H1 (cell line): ENCODE measurements at regions not wholly inside any gene's neighbourhood (a gene's known extent, or its start where the extent isn't known, plus 50 kb on each side); places are given as distances from the start of the nearest gene placed in this dataset.

Experiments used
- CTCF ChIA-PET: fragments of 300-600 bp; sonication (Branson Sonifier 250); formaldehyde crosslinking; loops from one replicate; lab custom pipeline; 2021; ENCODE audit not compliant: partially characterized antibody; lab: Charles Lee
- POLR2A ChIA-PET: fragments of 300-600 bp; sonication (Branson Sonifier 250); formaldehyde crosslinking; loops from one replicate; lab custom pipeline; 2021; ENCODE audit warnings: inconsistent platforms; ENCODE audit not compliant: partially characterized antibody; lab: Charles Lee
- DNase-seq, 2 experiments: peaks; one replicate each; pipeline versions ENCODE4 v3.0.0 to v3.0.0-alpha.2; 2010 to 2022; ENCODE audit warnings: low spot score in 2 of 2, low read depth in 1 of 2, mixed read lengths in 1 of 2
- FAIRE-seq: peaks from 2 replicates; lab custom pipeline; 2011; peaks lifted over from hg19 to GRCh38; lab: Jason Lieb, UNC
- H2AFZ ChIP-seq: 2 replicates; pipeline ENCODE4 v1.8.1; 2012; ENCODE audit warnings: low read length, inconsistent platforms
- H2AK5ac ChIP-seq: 2 replicates; pipeline ENCODE4 v1.6.1; 2013; ENCODE audit warnings: low read depth, low read length
- H2BK120ac ChIP-seq: replicated peaks from 2 replicates; pipeline ENCODE3; 2013; ENCODE audit warnings: low read depth, low read length, inconsistent platforms
- H2BK12ac ChIP-seq: 2 replicates; pipeline ENCODE4 v1.6.1; 2013; ENCODE audit warnings: low read depth, low read length
- H2BK15ac ChIP-seq: 2 replicates; pipeline ENCODE4 v1.6.1; 2013; ENCODE audit warnings: low read length
- H2BK20ac ChIP-seq: 2 replicates; pipeline ENCODE4 v1.6.1; 2013; ENCODE audit warnings: low read length
- H2BK5ac ChIP-seq: 2 replicates; pipeline ENCODE4 v1.6.1; 2013; ENCODE audit warnings: low read depth, low read length
- H3K14ac ChIP-seq: 2 replicates; pipeline ENCODE4 v1.6.1; 2013; ENCODE audit warnings: inconsistent platforms; ENCODE audit not compliant: insufficient read length
- H3K18ac ChIP-seq: 2 replicates; pipeline ENCODE4 v1.6.1; 2013; ENCODE audit warnings: low read length; ENCODE audit errors: extremely low read depth
- H3K23ac ChIP-seq: 2 replicates; pipeline ENCODE4 v1.6.1; 2013; ENCODE audit warnings: inconsistent platforms; ENCODE audit not compliant: insufficient read length
- H3K23me2 ChIP-seq: 2 replicates; pipeline ENCODE4 v1.6.1; 2013; ENCODE audit warnings: low read depth, low read length
- H3K27ac ChIP-seq: 2 replicates; pipeline ENCODE4 v1.6.1; 2011; ENCODE audit warnings: low read depth, low read length, inconsistent platforms
- H3K27me3 ChIP-seq, 4 experiments: replicated peaks in 1 of 4; 1 replicate in 1 of 4; 2 replicates in 3 of 4; pipeline versions ENCODE4 v1.6.1 to v1.8.1; 2011 to 2013; ENCODE audit warnings: low read length in 3 of 4, mild to moderate bottlenecking in 3 of 4, inconsistent platforms in 2 of 4, mixed read lengths in 2 of 4, moderate library complexity in 1 of 4; ENCODE audit not compliant: control insufficient read depth in 3 of 4, insufficient read depth in 3 of 4; ENCODE audit errors: extremely low read depth in 1 of 4
- H3K36me3 ChIP-seq, 4 experiments: 2 replicates each; pipeline versions ENCODE4 v1.6.1 to v1.8.1; 2011 to 2013; ENCODE audit warnings: mild to moderate bottlenecking in 4 of 4, low read length in 3 of 4, moderate library complexity in 2 of 4, control low read depth in 1 of 4, inconsistent platforms in 1 of 4; ENCODE audit not compliant: insufficient read depth in 4 of 4, control insufficient read depth in 2 of 4
- H3K4ac ChIP-seq: replicated peaks from 2 replicates; pipeline ENCODE3; 2013; ENCODE audit warnings: low read length, low read depth, mixed read lengths, inconsistent platforms; ENCODE audit not compliant: insufficient read length
- H3K4me1 ChIP-seq, 4 experiments: replicated peaks in 1 of 4; 1 replicate in 1 of 4; 2 replicates in 3 of 4; pipeline versions ENCODE4 v1.6.1 to v1.8.1; 2011 to 2013; ENCODE audit warnings: low read length in 3 of 4, inconsistent platforms in 2 of 4, mixed read lengths in 1 of 4; ENCODE audit not compliant: insufficient read depth in 4 of 4, control insufficient read depth in 3 of 4
- H3K4me2 ChIP-seq, 2 experiments: 2 replicates each; pipeline versions ENCODE4 v1.6.1 to v1.8.1; 2011 to 2013; ENCODE audit warnings: low read depth in 2 of 2, low read length in 2 of 2, control low read depth in 1 of 2, inconsistent platforms in 1 of 2, mild to moderate bottlenecking in 1 of 2; ENCODE audit not compliant: insufficient read depth in 1 of 2
- H3K4me3 ChIP-seq, 4 experiments: fragments of 200-600, 300-600 bp in 1 of 4; sonication (generic), shearing (Covaris generic), sonication (Bioruptor Twin) in 1 of 4; 2 replicates each; pipeline versions ENCODE4 v1.5.1 to v1.8.1; 2011 to 2016; ENCODE audit warnings: low read length in 4 of 4, low read depth in 3 of 4, control low read depth in 2 of 4, inconsistent platforms in 2 of 4, mild to moderate bottlenecking in 2 of 4, mixed read lengths in 1 of 4, moderate library complexity in 1 of 4; ENCODE audit not compliant: insufficient read depth in 2 of 4; ENCODE audit errors: extremely low read depth in 1 of 4
- H3K56ac ChIP-seq: replicated peaks from 2 replicates; pipeline ENCODE3; 2013; ENCODE audit warnings: low read depth, mild to moderate bottlenecking, mixed read lengths, low read length, inconsistent platforms; ENCODE audit not compliant: insufficient read length
- H3K79me1 ChIP-seq: 2 replicates; pipeline ENCODE4 v1.6.1; 2013; ENCODE audit warnings: low read depth, low read length, control low read depth
- H3K79me2 ChIP-seq, 2 experiments: 2 replicates each; pipeline versions ENCODE4 v1.6.1 to v1.8.1; 2012 to 2013; ENCODE audit warnings: low read length in 2 of 2, mild to moderate bottlenecking in 2 of 2, inconsistent platforms in 1 of 2; ENCODE audit not compliant: insufficient read depth in 2 of 2, control insufficient read depth in 1 of 2
- H3K9ac ChIP-seq, 4 experiments: replicated peaks in 1 of 4; 1 replicate in 1 of 4; 2 replicates in 3 of 4; pipeline versions ENCODE4 v1.6.1 to v1.8.1; 2011 to 2013; ENCODE audit warnings: low read depth in 3 of 4, low read length in 3 of 4, control low read depth in 2 of 4, mild to moderate bottlenecking in 2 of 4, moderate library complexity in 2 of 4, inconsistent platforms in 1 of 4; ENCODE audit errors: extremely low read depth in 1 of 4
- H3K9me3 ChIP-seq, 2 experiments: 2 replicates each; pipeline versions ENCODE4 v1.6.1 to v1.8.1; 2012 to 2013; ENCODE audit warnings: mild to moderate bottlenecking in 2 of 2, moderate library complexity in 2 of 2, control low read depth in 1 of 2, inconsistent platforms in 1 of 2, low read depth in 1 of 2, low read length in 1 of 2, mixed read lengths in 1 of 2; ENCODE audit not compliant: insufficient read depth in 2 of 2
- H4K20me1 ChIP-seq, 2 experiments: replicated peaks in 1 of 2; 2 replicates each; pipeline versions ENCODE3 to v1.8.1; 2011 to 2013; ENCODE audit warnings: inconsistent platforms in 2 of 2, low read length in 2 of 2, mild to moderate bottlenecking in 1 of 2; ENCODE audit not compliant: insufficient read depth in 2 of 2, control insufficient read depth in 1 of 2
- H4K5ac ChIP-seq: 2 replicates; pipeline ENCODE4 v1.6.1; 2013; ENCODE audit warnings: low read length, low read depth, mixed read lengths, inconsistent platforms; ENCODE audit not compliant: insufficient read length
- H4K8ac ChIP-seq: 2 replicates; pipeline ENCODE4 v1.8.0; 2013; ENCODE audit warnings: mild to moderate bottlenecking, moderate library complexity, low read length, inconsistent platforms; ENCODE audit not compliant: insufficient read depth; ENCODE audit errors: extremely low read depth
- H4K91ac ChIP-seq: replicated peaks from 2 replicates; pipeline ENCODE3; 2013; ENCODE audit warnings: low read length, mixed read lengths, inconsistent platforms; ENCODE audit not compliant: insufficient read length
- BCL11A ChIP-seq, 2 experiments: IDR thresholded peaks; one replicate each; pipeline ENCODE4 v1.6.1; 2011; ENCODE audit warnings: low read depth in 2 of 2, low read length in 2 of 2, mild to moderate bottlenecking in 2 of 2
- MAFK ChIP-seq: IDR thresholded peaks from 2 replicates; pipeline ENCODE4 v1.6.1; 2012; ENCODE audit warnings: low read depth, mild to moderate bottlenecking, improper control_type of control experiment, low read length
- RXRA ChIP-seq: IDR thresholded peaks from 2 replicates; pipeline ENCODE4 v1.6.1; 2011; ENCODE audit warnings: low read depth, mild to moderate bottlenecking, low read length, moderate library complexity; ENCODE audit not compliant: insufficient read depth
- WGBS, 2 experiments: shearing (Covaris generic) in 1 of 2; methylation state at CpG; one replicate each; pipeline versions ENCODE4 v1.1.6 to v1.1.7; 2013 to 2015; ENCODE audit warnings: low lambda C conversion rate in 2 of 2, mixed read lengths in 2 of 2, inconsistent platforms in 1 of 2, low coverage in 1 of 2, missing lambda C conversion rate in 1 of 2; ENCODE audit not compliant: insufficient replicate concordance in 2 of 2, insufficient coverage in 1 of 2, insufficient read length in 1 of 2; ENCODE audit errors: extremely low coverage in 1 of 2, missing lambda C conversion rate in 1 of 2; 5-methylcytosine and 5-hydroxymethylcytosine counted together

GRCh38 chr14:85154714-85155113 lies 375.2 kb upstream of the FLRT2 start:
- Histone ChIP-seq H3K9ac (no peak overlapping the region), H3K4me1 (no peaks in the 10 kb centered on the region), H3K79me1 (no peaks in the 10 kb centered on the region), H3K27me3 (no peaks in the 10 kb centered on the region), H2AFZ (no peak overlapping the region), H2BK5ac (no peak overlapping the region), H3K4me2 (no peak overlapping the region), H3K23me2 (no peaks in the 10 kb centered on the region), H3K36me3 (no peaks in the 10 kb centered on the region), H2AK5ac (no peak overlapping the region), H4K5ac (no peak overlapping the region), H4K91ac (no peak overlapping the region), H3K79me2 (no peaks in the 10 kb centered on the region), H3K14ac (no peak overlapping the region), H3K9me3 (no peaks in the 10 kb centered on the region), H2BK12ac (no peak overlapping the region), H3K18ac (no peak overlapping the region), H2BK15ac (no peak overlapping the region), H4K8ac (no peak overlapping the region), H4K20me1 (no peaks in the 10 kb centered on the region), H3K23ac (no peak overlapping the region), H3K4ac (no peak overlapping the region), H3K4me3 (no peak overlapping the region), H2BK20ac (no peak overlapping the region), H2BK120ac (no peak overlapping the region), H3K27ac (no peak overlapping the region), H3K56ac (no peak overlapping the region)
- ChIA-PET POLR2A (no interaction called here), CTCF (no interaction called here)
- TF ChIP-seq RXRA: no peak
- no peak for TF ChIP-seq MAFK
- TF ChIP-seq BCL11A (IDR thresholded peaks at IDR 0.05; ENCODE audit: low read depth in 2 of 2, low read length in 2 of 2): no peak
- WGBS, 2 experiments: 74% methylated on average over 3 of the region's 3 CpGs; no CpG with 5 or more reads in 1 of the 2 experiments
- no peak for DNase-seq
- FAIRE-seq: no peak
